ENCODE measurements at regions not wholly inside any gene's neighbourhood (a gene's known extent, or its start where the extent isn't known, plus 50 kb on each side); places are given as distances from the start of the nearest gene placed in this dataset.

DNA sequence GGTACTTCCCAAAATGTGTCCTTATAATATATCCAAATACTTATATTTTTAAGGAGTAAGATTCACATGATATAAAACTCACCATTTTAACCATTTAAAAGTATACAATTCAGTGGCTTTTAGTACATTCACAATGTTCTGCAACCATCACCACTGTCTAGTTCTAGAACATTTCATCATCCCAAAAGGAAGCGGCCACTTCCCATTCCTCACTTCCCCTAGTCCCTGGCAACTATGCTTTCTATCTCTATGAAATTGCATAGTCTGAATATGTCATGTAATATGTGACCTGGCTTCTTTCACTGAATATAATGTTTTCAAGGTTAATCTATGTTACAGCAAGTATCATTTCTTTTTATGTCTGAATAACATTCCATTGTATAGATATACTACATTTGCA, 615.1 kb upstream of the SGCD start:
- TF ChIP-seq POLR2A (IDR thresholded peaks at IDR 0.05; ENCODE audit: control extremely low read depth in 1 of 2, low read depth in 2 of 2, low read length in 2 of 2), result no peak
- no peak for TF ChIP-seq CTCF (IDR thresholded peaks at IDR 0.05; ENCODE audit: control extremely low read depth in 1 of 3, insufficient read depth in 1 of 3, low read depth in 1 of 3, low read length in 3 of 3)
- no peak for TF ChIP-seq KDM1A (IDR thresholded peaks at IDR 0.05; ENCODE audit: borderline replicate concordance, low read length)

All from H1 (cell line).